Activated T-helper 1 cell treated with anti-CD3 and anti-CD28 coated beads, Interleukin-12 subunit alpha, Interleukin-12 subunit beta, Interleukin-2, Interleukin-4 antibody, amounts not matched to agents 30 ng/mL and 10 ng/mL and 1 ng/mL, durations not matched to agents 14 hours and 24 hours and 36 hours (primary cell): ENCODE measurements at regions not wholly inside any gene's neighbourhood (a gene's known extent, or its start where the extent isn't known, plus 50 kb on each side); places are given as distances from the start of the nearest gene placed in this dataset.

Experiments used
- DNase-seq: peaks from one replicate; pipeline ENCODE4 v3.0.0; 2021; ENCODE audit warnings: low spot score
- H3K27ac Mint-ChIP-seq: one replicate; pipeline ENCODE4 v1.8.0; 2021; ENCODE audit warnings: mild to moderate bottlenecking, mixed read lengths
- H3K27me3 Mint-ChIP-seq: one replicate; pipeline ENCODE4 v1.8.0; 2022; ENCODE audit warnings: mild to moderate bottlenecking, moderate library complexity, mixed read lengths; ENCODE audit not compliant: insufficient read depth
- H3K36me3 Mint-ChIP-seq: one replicate; pipeline ENCODE4 v1.8.0; 2021; ENCODE audit warnings: low read depth, mixed read lengths
- H3K4me1 Mint-ChIP-seq: one replicate; pipeline ENCODE4 v1.8.0; 2021; ENCODE audit warnings: low read depth, mixed read lengths
- H3K4me3 Mint-ChIP-seq: one replicate; pipeline ENCODE4 v1.8.0; 2021; ENCODE audit warnings: mild to moderate bottlenecking, moderate library complexity, mixed read lengths
- H3K9me3 Mint-ChIP-seq: one replicate; pipeline ENCODE4 v1.8.0; 2021; ENCODE audit warnings: mixed read lengths
- intact Hi-C: fragments of 100-400 bp; cut with micrococcal nuclease; formaldehyde crosslinking; loops from one replicate; pipeline ENCODE4 v1.15.1; 2024

- H3K4me1 Mint-ChIP-seq, result no peaks in the 10 kb centered on the region
- DNase-seq, result no peak
- no peak overlapping the region for H3K4me3 Mint-ChIP-seq
- intact Hi-C loops, result no loop called here
- H3K27ac Mint-ChIP-seq, result no peak overlapping the region
- H3K9me3 Mint-ChIP-seq, result no peaks in the 10 kb centered on the region
- H3K36me3 Mint-ChIP-seq, result no peaks in the 10 kb centered on the region
- no peaks in the 10 kb centered on the region for H3K27me3 Mint-ChIP-seq
These were observed 643.8 kb downstream of the SORCS1 start for GRCh38 chr10:106520698-106521097.

GRCh38 chr10:106519376-106520030, 645.0 kb downstream of the SORCS1 start:
- Mint-ChIP-seq H3K9me3 (no peaks in the 10 kb centered on the region), H3K4me1 (no peaks in the 10 kb centered on the region), H3K27ac (no peak overlapping the region), H3K36me3 (no peaks in the 10 kb centered on the region), H3K4me3 (no peak overlapping the region), H3K27me3 (no peaks in the 10 kb centered on the region)
- intact Hi-C loops, result no loop called here
- DNase-seq, result no peak

- no peak for DNase-seq
- H3K27me3 Mint-ChIP-seq, result no peaks in the 10 kb centered on the region
- H3K4me3 Mint-ChIP-seq, result no peak overlapping the region
- no peak overlapping the region for H3K27ac Mint-ChIP-seq
- H3K4me1 Mint-ChIP-seq, result no peaks in the 10 kb centered on the region
- no peaks in the 10 kb centered on the region for H3K36me3 Mint-ChIP-seq
- intact Hi-C loops, result no loop called here
- no peaks in the 10 kb centered on the region for H3K9me3 Mint-ChIP-seq
These were observed 649.2 kb downstream of the SORCS1 start for GRCh38 chr10:106515206-106515790.

GRCh38 chr10:106513352-106513771, 651.1 kb downstream of the SORCS1 start:
- intact Hi-C loops, result no loop called here
- Mint-ChIP-seq H3K4me1 (no peaks in the 10 kb centered on the region), H3K27ac (no peak overlapping the region), H3K4me3 (no peak overlapping the region), H3K36me3 (no peaks in the 10 kb centered on the region), H3K27me3 (no peaks in the 10 kb centered on the region), H3K9me3 (no peaks in the 10 kb centered on the region)
- DNase-seq, result no peak

GRCh38 chr10:106511917-106512316, 652.6 kb downstream of the SORCS1 start:
- DNase-seq, result no peak
- no peaks in the 10 kb centered on the region for H3K36me3 Mint-ChIP-seq
- H3K9me3 Mint-ChIP-seq, result no peaks in the 10 kb centered on the region
- no peaks in the 10 kb centered on the region for H3K4me1 Mint-ChIP-seq
- H3K27me3 Mint-ChIP-seq, result no peaks in the 10 kb centered on the region
- intact Hi-C loops, result no loop called here
- no peak overlapping the region for H3K4me3 Mint-ChIP-seq
- no peak overlapping the region for H3K27ac Mint-ChIP-seq

GRCh38 chr10:106508950-106509349, 655.6 kb downstream of the SORCS1 start:
- Mint-ChIP-seq H3K27me3 (no peaks in the 10 kb centered on the region), H3K36me3 (no peaks in the 10 kb centered on the region), H3K9me3 (no peaks in the 10 kb centered on the region), H3K27ac (no peak overlapping the region), H3K4me1 (no peaks in the 10 kb centered on the region), H3K4me3 (no peak overlapping the region)
- intact Hi-C loops, result no loop called here
- no peak for DNase-seq

GRCh38 chr10:106506526-106507283, 657.8 kb downstream of the SORCS1 start:
- no peak overlapping the region for H3K4me3 Mint-ChIP-seq
- H3K36me3 Mint-ChIP-seq, result no peaks in the 10 kb centered on the region
- intact Hi-C loops, result no loop called here
- no peak for DNase-seq
- no peaks in the 10 kb centered on the region for H3K4me1 Mint-ChIP-seq
- no peak overlapping the region for H3K27ac Mint-ChIP-seq
- H3K27me3 Mint-ChIP-seq, result no peaks in the 10 kb centered on the region
- H3K9me3 Mint-ChIP-seq, result no peaks in the 10 kb centered on the region

GRCh38 chr10:106504536-106504935, 660.0 kb downstream of the SORCS1 start:
- no peak overlapping the region for H3K4me3 Mint-ChIP-seq

GRCh38 chr10:106502641-106503040, 661.9 kb downstream of the SORCS1 start:
- H3K27ac Mint-ChIP-seq, result no peak overlapping the region
- intact Hi-C loops, result no loop called here

More at GRCh38 chr10:106504536-106504935, 660.0 kb downstream of the SORCS1 start:
- no peaks in the 10 kb centered on the region for H3K4me1 Mint-ChIP-seq
- DNase-seq, result no peak
- intact Hi-C loops, result no loop called here
- no peaks in the 10 kb centered on the region for H3K36me3 Mint-ChIP-seq
- no peaks in the 10 kb centered on the region for H3K27me3 Mint-ChIP-seq
- H3K27ac Mint-ChIP-seq, result no peak overlapping the region
- no peaks in the 10 kb centered on the region for H3K9me3 Mint-ChIP-seq

GRCh38 chr10:106500925-106501525, 663.5 kb downstream of the SORCS1 start:
- DNase-seq, result no peak
- Mint-ChIP-seq H3K36me3 (no peaks in the 10 kb centered on the region), H3K27ac (no peak overlapping the region), H3K9me3 (peaks cover 3% of the 10 kb centered on the region), H3K4me3 (no peak overlapping the region), H3K4me1 (no peaks in the 10 kb centered on the region), H3K27me3 (no peaks in the 10 kb centered on the region)
- intact Hi-C loops, result no loop called here

More at GRCh38 chr10:106502641-106503040, 661.9 kb downstream of the SORCS1 start:
- Mint-ChIP-seq H3K36me3 (no peaks in the 10 kb centered on the region), H3K27me3 (no peaks in the 10 kb centered on the region), H3K9me3 (peaks cover 3% of the 10 kb centered on the region), H3K4me1 (no peaks in the 10 kb centered on the region), H3K4me3 (no peak overlapping the region)
- no peak for DNase-seq

GRCh38 chr10:106500041-106500924, 664.2 kb downstream of the SORCS1 start:
- intact Hi-C loops, result no loop called here
- no peak overlapping the region for H3K4me3 Mint-ChIP-seq
- H3K4me1 Mint-ChIP-seq, result no peaks in the 10 kb centered on the region
- H3K36me3 Mint-ChIP-seq, result no peaks in the 10 kb centered on the region
- no peak overlapping the region for H3K27ac Mint-ChIP-seq
- H3K9me3 Mint-ChIP-seq, result peaks cover 3% of the 10 kb centered on the region
- no peak for DNase-seq
- H3K27me3 Mint-ChIP-seq, result no peaks in the 10 kb centered on the region

- Mint-ChIP-seq H3K9me3 (peaks cover 3% of the 10 kb centered on the region), H3K36me3 (no peaks in the 10 kb centered on the region), H3K27ac (no peak overlapping the region), H3K4me3 (no peak overlapping the region), H3K27me3 (no peaks in the 10 kb centered on the region), H3K4me1 (no peaks in the 10 kb centered on the region)
- intact Hi-C loops, result no loop called here
- DNase-seq, result no peak
These were observed 665.1 kb downstream of the SORCS1 start for GRCh38 chr10:106499448-106499847.
